ENCODE measurements at regions not wholly inside any gene's neighbourhood (a gene's known extent, or its start where the extent isn't known, plus 50 kb on each side); places are given as distances from the start of the nearest gene placed in this dataset.

- Histone ChIP-seq H4K20me1 (ENCODE audit: insufficient read depth, low read length, poor library complexity, severe bottlenecking) (no peaks in the 10 kb centered on the region), H3K79me2 (ENCODE audit: insufficient read depth, low read length) (no peaks in the 10 kb centered on the region), H3K27me3 (ENCODE audit: insufficient read depth, low read length, poor library complexity, severe bottlenecking) (no peaks in the 10 kb centered on the region), H3K9me2 (replicated peaks; ENCODE audit: low read depth, low read length) (no peaks in the 10 kb centered on the region), H3K9me3 (ENCODE audit: insufficient read depth, low read depth, low read length) (peaks cover 8% of the 10 kb centered on the region; the same call in 1 of the 2 replicates), H3K4me1 (ENCODE audit: insufficient read depth, low read length, poor library complexity, severe bottlenecking) (no peaks in the 10 kb centered on the region), H3F3A (ENCODE audit: low read depth) (no peaks in the 10 kb centered on the region), H3K9ac (ENCODE audit: low read depth, low read length, poor library complexity, severe bottlenecking) (no peak overlapping the region), H2AFZ (ENCODE audit: low read length) (no peak overlapping the region), H3K4me2 (ENCODE audit: low read depth, low read length, poor library complexity, severe bottlenecking) (no peak overlapping the region), H3K4me3 (ENCODE audit: low read length, poor library complexity, severe bottlenecking) (no peak overlapping the region), H3K36me3 (ENCODE audit: insufficient read depth, low read length) (no peaks in the 10 kb centered on the region)
- TF ChIP-seq CTCF (conservative IDR thresholded peaks at IDR 0.05; ENCODE audit: low read length) (no peak), EZH2phosphoT487 (IDR thresholded peaks at IDR 0.05; ENCODE audit: borderline replicate concordance) (no peak)
Measured at GRCh38 chr18:6661692-6662415, 67.7 kb upstream of the ARHGAP28 start.

GRCh38 chr18:6666012-6666685 is 63.4 kb upstream of the ARHGAP28 start:
- Histone ChIP-seq H3K4me1 (ENCODE audit: insufficient read depth, low read length, poor library complexity, severe bottlenecking) (no peaks in the 10 kb centered on the region), H3K9ac (ENCODE audit: low read depth, low read length, poor library complexity, severe bottlenecking) (no peak overlapping the region), H3K79me2 (ENCODE audit: insufficient read depth, low read length) (no peaks in the 10 kb centered on the region), H4K20me1 (ENCODE audit: insufficient read depth, low read length, poor library complexity, severe bottlenecking) (no peaks in the 10 kb centered on the region), H3F3A (ENCODE audit: low read depth) (no peaks in the 10 kb centered on the region), H3K4me2 (ENCODE audit: low read depth, low read length, poor library complexity, severe bottlenecking) (no peak overlapping the region), H3K36me3 (ENCODE audit: insufficient read depth, low read length) (no peaks in the 10 kb centered on the region), H3K27me3 (ENCODE audit: insufficient read depth, low read length, poor library complexity, severe bottlenecking) (no peaks in the 10 kb centered on the region), H3K4me3 (ENCODE audit: low read length, poor library complexity, severe bottlenecking) (no peak overlapping the region), H2AFZ (ENCODE audit: low read length) (no peak overlapping the region), H3K9me2 (replicated peaks; ENCODE audit: low read depth, low read length) (no peaks in the 10 kb centered on the region), H3K9me3 (ENCODE audit: insufficient read depth, low read depth, low read length) (peaks cover 8% of the 10 kb centered on the region; the same call in 1 of the 2 replicates)
- TF ChIP-seq EZH2phosphoT487 (IDR thresholded peaks at IDR 0.05; ENCODE audit: borderline replicate concordance) (no peak), CTCF (conservative IDR thresholded peaks at IDR 0.05; ENCODE audit: low read length) (no peak)

- no peaks in the 10 kb centered on the region for H3K36me3 ChIP-seq (ENCODE audit: insufficient read depth, low read length)
- H3K9me3 ChIP-seq (ENCODE audit: insufficient read depth, low read depth, low read length) = no peaks in the 10 kb centered on the region; the same call in 1 of the 2 replicates
- no peak overlapping the region for H2AFZ ChIP-seq (ENCODE audit: low read length)
- no peak overlapping the region for H3K9ac ChIP-seq (ENCODE audit: low read depth, low read length, poor library complexity, severe bottlenecking)
- no peaks in the 10 kb centered on the region for H3K27me3 ChIP-seq (ENCODE audit: insufficient read depth, low read length, poor library complexity, severe bottlenecking)
- no peaks in the 10 kb centered on the region for H3K4me1 ChIP-seq (ENCODE audit: insufficient read depth, low read length, poor library complexity, severe bottlenecking)
- no peaks in the 10 kb centered on the region for H3K79me2 ChIP-seq (ENCODE audit: insufficient read depth, low read length)
- no peak overlapping the region for H3K4me3 ChIP-seq (ENCODE audit: low read length, poor library complexity, severe bottlenecking)
- no peak for TF ChIP-seq CTCF (conservative IDR thresholded peaks at IDR 0.05; ENCODE audit: low read length)
- no peak for TF ChIP-seq EZH2phosphoT487 (IDR thresholded peaks at IDR 0.05; ENCODE audit: borderline replicate concordance)
- H3F3A ChIP-seq (ENCODE audit: low read depth) = no peaks in the 10 kb centered on the region
- H4K20me1 ChIP-seq (ENCODE audit: insufficient read depth, low read length, poor library complexity, severe bottlenecking) = no peaks in the 10 kb centered on the region
- no peaks in the 10 kb centered on the region for H3K9me2 ChIP-seq (replicated peaks; ENCODE audit: low read depth, low read length)
- H3K4me2 ChIP-seq (ENCODE audit: low read depth, low read length, poor library complexity, severe bottlenecking) = no peak overlapping the region
Measured at GRCh38 chr18:6668836-6669235, 60.7 kb upstream of the ARHGAP28 start.

All from Loucy (cell line).